PC-3 (cell line): ENCODE measurements at regions not wholly inside any gene's neighbourhood (a gene's known extent, or its start where the extent isn't known, plus 50 kb on each side); places are given as distances from the start of the nearest gene placed in this dataset.

Experiments
- ATAC-seq: fragments of 200-7000 bp; cut with Tn5 transposase; 2 replicates; pipeline ENCODE4 v1.9.1; 2020; ENCODE audit warnings: mild to moderate bottlenecking, moderate library complexity
- BruUV-seq: library from RNA; stranded (reverse); fragments of 400-500 nt; replicated peaks from 2 replicates; lab custom pipeline; 2021; lab: Mats Ljungman, UMichigan
- CTCF ChIA-PET: fragments of 300-600 bp; sonication (Branson Sonifier 250); formaldehyde crosslinking; loops from one replicate; lab custom pipeline; 2022; ENCODE audit warnings: antibody characterized with exemption; lab: Charles Lee
- POLR2A ChIA-PET: fragments of 300-600 bp; sonication (Branson Sonifier 250); formaldehyde crosslinking; loops from one replicate; lab custom pipeline; 2022; ENCODE audit warnings: antibody characterized with exemption; ENCODE audit not compliant: unreplicated experiment; lab: Charles Lee
- DNase-seq: peaks from one replicate; pipeline ENCODE4 v3.0.0-alpha.2; 2015
- H2AFZ ChIP-seq: fragments of 300-600 bp; sonication (generic); 2 replicates; pipeline ENCODE4 v1.6.0; 2016; ENCODE audit warnings: antibody characterized with exemption, low read length
- H3F3A ChIP-seq: fragments of 300-600 bp; sonication (generic); one replicate; pipeline ENCODE4 v1.6.0; 2017; ENCODE audit warnings: antibody characterized with exemption, low read length, control low read depth, mild to moderate bottlenecking; ENCODE audit not compliant: unreplicated experiment
- H3K27ac ChIP-seq: fragments of 300-600 bp; sonication (generic); 2 replicates; pipeline ENCODE4 v1.5.1; 2016; ENCODE audit warnings: mild to moderate bottlenecking, low read length
- H3K27me3 ChIP-seq: fragments of 300-600 bp; sonication (generic); 2 replicates; pipeline ENCODE4 v1.6.1; 2016; ENCODE audit warnings: low read length, mixed read lengths
- H3K36me3 ChIP-seq: fragments of 300-600 bp; sonication (generic); 2 replicates; pipeline ENCODE4 v1.6.1; 2016; ENCODE audit warnings: low read depth, mixed run types, low read length, mixed read lengths
- H3K4me1 ChIP-seq: fragments of 300-600 bp; sonication (generic); 2 replicates; pipeline ENCODE4 v1.5.1; 2016; ENCODE audit warnings: low read length; ENCODE audit not compliant: insufficient read depth
- H3K4me2 ChIP-seq: fragments of 300-600 bp; sonication (generic); 2 replicates; pipeline ENCODE4 v1.6.0; 2016; ENCODE audit warnings: low read length
- H3K4me3 ChIP-seq: fragments of 300-600 bp; sonication (generic); 2 replicates; pipeline ENCODE4 v1.5.1; 2016; ENCODE audit warnings: mild to moderate bottlenecking, low read length, mixed read lengths
- H3K79me2 ChIP-seq: fragments of 300-600 bp; sonication (generic); 2 replicates; pipeline ENCODE4 v1.6.1; 2017; ENCODE audit warnings: low read length, mixed read lengths
- H3K9ac ChIP-seq: fragments of 300-600 bp; sonication (generic); 2 replicates; pipeline ENCODE4 v1.6.0; 2016; ENCODE audit warnings: mild to moderate bottlenecking, low read length
- H3K9me2 ChIP-seq: fragments of 300-600 bp; sonication (generic); replicated peaks from 2 replicates; pipeline ENCODE4 v1.6.1; 2016; ENCODE audit warnings: mixed run types, low read length, mixed read lengths
- H3K9me3 ChIP-seq: fragments of 300-600 bp; sonication (generic); 2 replicates; pipeline ENCODE4 v1.6.1; 2016; ENCODE audit warnings: low read length, mixed read lengths
- H4K20me1 ChIP-seq: fragments of 300-600 bp; sonication (generic); 2 replicates; pipeline ENCODE4 v1.6.1; 2016; ENCODE audit warnings: low read length, mixed read lengths
- EZH2 ChIP-seq: fragments of 300-600 bp; sonication (generic); IDR thresholded peaks from one replicate; pipeline ENCODE4 v1.6.1; 2017; ENCODE audit warnings: antibody characterized with exemption, mild to moderate bottlenecking, low read length; ENCODE audit not compliant: unreplicated experiment
- EZH2phosphoT487 ChIP-seq: fragments of 300-600 bp; sonication (generic); IDR thresholded peaks from 2 replicates; pipeline ENCODE4 v1.6.1; 2018; ENCODE audit warnings: mild to moderate bottlenecking, antibody characterized with exemption, low read length, borderline replicate concordance
- intact Hi-C: fragments of 100-400 bp; cut with micrococcal nuclease; formaldehyde crosslinking; loops from 2 replicates; pipeline ENCODE4 v1.9.0; 2023
- TF ChIP-seq, protein P1 (sequence below): fragments of 300-600 bp; sonication (generic); conservative IDR thresholded peaks from 2 replicates; pipeline ENCODE4 v1.5.1; 2017; ENCODE audit warnings: antibody characterized with exemption, low read depth, mild to moderate bottlenecking, low read length

DNA sequence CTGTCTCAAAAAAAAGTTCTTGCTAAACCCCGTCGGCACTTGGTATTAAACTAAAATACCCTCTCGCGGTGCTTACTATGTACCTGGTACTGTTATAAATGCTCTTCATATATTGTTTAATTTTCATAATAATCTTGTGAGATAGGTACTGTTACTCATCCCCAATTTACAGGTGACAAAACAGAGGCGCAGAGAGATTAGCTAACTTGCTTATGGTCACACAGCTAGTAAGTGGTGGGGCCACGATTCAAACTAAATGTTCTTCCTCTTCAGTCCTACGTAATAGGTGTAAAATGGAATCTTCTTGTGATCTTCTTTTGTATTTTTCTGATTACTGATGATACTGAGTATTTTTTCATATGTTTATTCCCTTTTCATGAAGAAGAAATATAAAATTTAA, 51.3 kb downstream of the TET3 start:
- ATAC-seq (no peak), DNase-seq (no peak)
- no peak overlapping the region for H3K4me2 ChIP-seq
- H3F3A ChIP-seq: no peaks in the 10 kb centered on the region
- no peaks in the 10 kb centered on the region for H3K4me1 ChIP-seq
- H3K36me3 ChIP-seq: no peaks in the 10 kb centered on the region
- no peak overlapping the region for H2AFZ ChIP-seq
- no peak overlapping the region for H3K4me3 ChIP-seq
- no peak overlapping the region for H3K9ac ChIP-seq
- ChIA-PET CTCF (no interaction called here), POLR2A (no interaction called here)
- peaks cover 74% of the 10 kb centered on the region for H3K79me2 ChIP-seq
- H3K9me2 ChIP-seq: no peaks in the 10 kb centered on the region
- BruUV-seq: no TSS peak
- no peak for TF ChIP-seq EZH2phosphoT487
- TF ChIP-seq, protein P1, sequence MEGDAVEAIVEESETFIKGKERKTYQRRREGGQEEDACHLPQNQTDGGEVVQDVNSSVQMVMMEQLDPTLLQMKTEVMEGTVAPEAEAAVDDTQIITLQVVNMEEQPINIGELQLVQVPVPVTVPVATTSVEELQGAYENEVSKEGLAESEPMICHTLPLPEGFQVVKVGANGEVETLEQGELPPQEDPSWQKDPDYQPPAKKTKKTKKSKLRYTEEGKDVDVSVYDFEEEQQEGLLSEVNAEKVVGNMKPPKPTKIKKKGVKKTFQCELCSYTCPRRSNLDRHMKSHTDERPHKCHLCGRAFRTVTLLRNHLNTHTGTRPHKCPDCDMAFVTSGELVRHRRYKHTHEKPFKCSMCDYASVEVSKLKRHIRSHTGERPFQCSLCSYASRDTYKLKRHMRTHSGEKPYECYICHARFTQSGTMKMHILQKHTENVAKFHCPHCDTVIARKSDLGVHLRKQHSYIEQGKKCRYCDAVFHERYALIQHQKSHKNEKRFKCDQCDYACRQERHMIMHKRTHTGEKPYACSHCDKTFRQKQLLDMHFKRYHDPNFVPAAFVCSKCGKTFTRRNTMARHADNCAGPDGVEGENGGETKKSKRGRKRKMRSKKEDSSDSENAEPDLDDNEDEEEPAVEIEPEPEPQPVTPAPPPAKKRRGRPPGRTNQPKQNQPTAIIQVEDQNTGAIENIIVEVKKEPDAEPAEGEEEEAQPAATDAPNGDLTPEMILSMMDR: no peak
- TF ChIP-seq EZH2: no peak
- no peak overlapping the region for H3K27ac ChIP-seq
- no peaks in the 10 kb centered on the region for H3K9me3 ChIP-seq
- H3K27me3 ChIP-seq: no peaks in the 10 kb centered on the region
- no peaks in the 10 kb centered on the region for H4K20me1 ChIP-seq
- intact Hi-C loops: no loop called here

GRCh38 chr2:74036450-74037195, 51.9 kb downstream of the TET3 start:
- Histone ChIP-seq H3K9me3 (no peaks in the 10 kb centered on the region), H4K20me1 (no peaks in the 10 kb centered on the region), H3K4me2 (no peak overlapping the region), H3K9me2 (no peaks in the 10 kb centered on the region), H3K27me3 (no peaks in the 10 kb centered on the region), H3K36me3 (no peaks in the 10 kb centered on the region), H2AFZ (no peak overlapping the region), H3F3A (no peaks in the 10 kb centered on the region), H3K4me1 (no peaks in the 10 kb centered on the region), H3K79me2 (peaks cover 74% of the 10 kb centered on the region), H3K9ac (no peak overlapping the region), H3K27ac (no peak overlapping the region), H3K4me3 (no peak overlapping the region)
- TF ChIP-seq EZH2phosphoT487: no peak
- TF ChIP-seq EZH2: no peak
- TF ChIP-seq, protein P1: no peak
- ChIA-PET POLR2A (no interaction called here), CTCF (no interaction called here)
- no TSS peak for BruUV-seq
- ATAC-seq: no peak
- intact Hi-C loops: no loop called here
- no peak for DNase-seq

- Histone ChIP-seq H2AFZ (no peak overlapping the region), H3K27me3 (no peaks in the 10 kb centered on the region), H3K4me2 (no peak overlapping the region), H3F3A (no peaks in the 10 kb centered on the region), H3K4me1 (no peaks in the 10 kb centered on the region), H3K36me3 (no peaks in the 10 kb centered on the region), H3K9ac (no peak overlapping the region), H3K9me3 (no peaks in the 10 kb centered on the region), H3K79me2 (peaks cover 74% of the 10 kb centered on the region), H3K9me2 (no peaks in the 10 kb centered on the region), H3K27ac (no peak overlapping the region), H4K20me1 (no peaks in the 10 kb centered on the region), H3K4me3 (no peak overlapping the region)
- ATAC-seq (no peak), DNase-seq (no peak)
- no TSS peak for BruUV-seq
- ChIA-PET CTCF (no interaction called here), POLR2A (no interaction called here)
- TF ChIP-seq EZH2phosphoT487: no peak
- TF ChIP-seq, protein P1: no peak
- TF ChIP-seq EZH2: no peak
- intact Hi-C loops: no loop called here
Observed at GRCh38 chr2:74037379-74037860, 52.7 kb downstream of the TET3 start.
